Neutrophil (primary cell): ENCODE measurements at regions not wholly inside any gene's neighbourhood (a gene's known extent, or its start where the extent isn't known, plus 50 kb on each side); places are given as distances from the start of the nearest gene placed in this dataset.

ENCODE experiments used
- H3K27ac ChIP-seq: fragments of 200-600 bp; sonication (generic); 2 replicates; pipeline ENCODE4 v1.5.1; 2016; ENCODE audit warnings: mild to moderate bottlenecking, moderate library complexity
- H3K27me3 ChIP-seq: fragments of 200-600 bp; sonication (generic); 2 replicates; pipeline ENCODE4 v1.6.0; 2016; ENCODE audit warnings: mild to moderate bottlenecking
- H3K36me3 ChIP-seq: fragments of 200-600 bp; sonication (generic); 2 replicates; pipeline ENCODE4 v1.5.1; 2017
- H3K4me1 ChIP-seq, 2 experiments: fragments of 200-600 bp in 1 of 2; sonication (generic) in 1 of 2; 1 replicate in 1 of 2; 2 replicates in 1 of 2; pipeline versions ENCODE4 v1.5.1 to v1.6.1; 2013 to 2016; ENCODE audit warnings: low read depth in 1 of 2, low read length in 1 of 2, mild to moderate bottlenecking in 1 of 2, moderate library complexity in 1 of 2; ENCODE audit not compliant: control insufficient read depth in 1 of 2, insufficient read depth in 1 of 2
- H3K4me3 ChIP-seq, 2 experiments: fragments of 200-600 bp in 1 of 2; sonication (generic) in 1 of 2; 1 replicate in 1 of 2; 2 replicates in 1 of 2; pipeline ENCODE4 v1.5.1; 2013 to 2016; ENCODE audit warnings: low read depth in 1 of 2, low read length in 1 of 2, mild to moderate bottlenecking in 1 of 2, moderate library complexity in 1 of 2
- H3K9me3 ChIP-seq: fragments of 200-600 bp; sonication (generic); 2 replicates; pipeline ENCODE4 v1.5.1; 2016
- CTCF ChIP-seq: fragments of 200-600 bp; sonication (generic); IDR thresholded peaks from 2 replicates; pipeline ENCODE4 v1.5.1; 2016; ENCODE audit warnings: antibody characterized with exemption

- Histone ChIP-seq H3K27ac (no peak overlapping the region), H3K9me3 (no peaks in the 10 kb centered on the region), H3K36me3 (no peaks in the 10 kb centered on the region), H3K4me3 (no peak overlapping the region), H3K4me1 (peaks cover 6 to 11% of the 10 kb centered on the region in 2 experiments), H3K27me3 (peaks cover 17% of the 10 kb centered on the region)
- TF ChIP-seq CTCF, result no peak
Measured at GRCh38 chr15:62909257-62909656, 133.3 kb upstream of the TPM1 start.

- Histone ChIP-seq H3K4me3 (no peak overlapping the region), H3K9me3 (no peaks in the 10 kb centered on the region), H3K4me1 (no peaks in the 10 kb centered on the region), H3K27me3 (peaks cover 43% of the 10 kb centered on the region), H3K36me3 (no peaks in the 10 kb centered on the region), H3K27ac (no peak overlapping the region)
- no peak for TF ChIP-seq CTCF
Measured at GRCh38 chr15:62912282-62912681, 130.3 kb upstream of the TPM1 start.

- Histone ChIP-seq H3K9me3 (no peaks in the 10 kb centered on the region), H3K27ac (no peak overlapping the region), H3K36me3 (no peaks in the 10 kb centered on the region), H3K4me1 (no peaks in the 10 kb centered on the region), H3K4me3 (no peak overlapping the region), H3K27me3 (peaks cover 48% of the 10 kb centered on the region)
- no peak for TF ChIP-seq CTCF
Measured at GRCh38 chr15:62912808-62913207, 129.7 kb upstream of the TPM1 start.

GRCh38 chr15:62913246-62913645 lies 129.3 kb upstream of the TPM1 start:
- no peak for TF ChIP-seq CTCF

GRCh38 chr15:62914461-62915079 lies 128.0 kb upstream of the TPM1 start:
- Histone ChIP-seq H3K27me3 (peaks cover 57% of the 10 kb centered on the region), H3K36me3 (no peaks in the 10 kb centered on the region), H3K4me1 (no peaks in the 10 kb centered on the region), H3K9me3 (no peaks in the 10 kb centered on the region), H3K27ac (no peak overlapping the region), H3K4me3 (no peak overlapping the region)
- no peak for TF ChIP-seq CTCF

More at GRCh38 chr15:62913246-62913645, 129.3 kb upstream of the TPM1 start:
- Histone ChIP-seq H3K4me3 (no peak overlapping the region), H3K9me3 (no peaks in the 10 kb centered on the region), H3K36me3 (no peaks in the 10 kb centered on the region), H3K4me1 (no peaks in the 10 kb centered on the region), H3K27me3 (peaks cover 53% of the 10 kb centered on the region), H3K27ac (no peak overlapping the region)
